ENCODE measurements at regions not wholly inside any gene's neighbourhood (a gene's known extent, or its start where the extent isn't known, plus 50 kb on each side); places are given as distances from the start of the nearest gene placed in this dataset.

- DNase-seq (ENCODE audit: low read depth), result peak; percentile 80
These were observed 211.3 kb upstream of the KRR1 start for GRCh38 chr12:75722714-75723200.

GRCh38 chr12:75721796-75722195, 210.4 kb upstream of the KRR1 start:
- no peak for DNase-seq (ENCODE audit: low read depth)

- no peak for DNase-seq (ENCODE audit: low read depth)
These were observed 209.6 kb upstream of the KRR1 start for GRCh38 chr12:75720812-75721641.

- DNase-seq (ENCODE audit: low read depth), result no peak
These were observed 206.5 kb upstream of the KRR1 start for GRCh38 chr12:75717902-75718301.

- DNase-seq (ENCODE audit: low read depth), result no peak
These were observed 205.0 kb upstream of the KRR1 start for GRCh38 chr12:75716291-75717025.

GRCh38 chr12:75715682-75716081, 204.3 kb upstream of the KRR1 start:
- no peak for DNase-seq (ENCODE audit: low read depth)

GRCh38 chr12:75715323-75715644, 203.9 kb upstream of the KRR1 start:
- DNase-seq (ENCODE audit: low read depth), result no peak

GRCh38 chr12:75714462-75715322, 203.3 kb upstream of the KRR1 start:
- no peak for DNase-seq (ENCODE audit: low read depth)

GRCh38 chr12:75713434-75713833, 202.0 kb upstream of the KRR1 start:
- DNase-seq (ENCODE audit: low read depth), result no peak

- DNase-seq (ENCODE audit: low read depth), result no peak
These were observed 200.8 kb upstream of the KRR1 start for GRCh38 chr12:75712223-75712622.

- no peak for DNase-seq (ENCODE audit: low read depth)
These were observed 199.9 kb upstream of the KRR1 start for GRCh38 chr12:75711271-75711670.

GRCh38 chr12:75710361-75711069, 199.1 kb upstream of the KRR1 start:
- DNase-seq (ENCODE audit: low read depth), result no peak

GRCh38 chr12:75709503-75709902, 198.1 kb upstream of the KRR1 start:
- DNase-seq (ENCODE audit: low read depth), result no peak

- no peak for DNase-seq (ENCODE audit: low read depth)
These were observed 197.4 kb upstream of the KRR1 start for GRCh38 chr12:75708802-75709201.

GRCh38 chr12:75707983-75708382, 196.6 kb upstream of the KRR1 start:
- DNase-seq (ENCODE audit: low read depth), result no peak

GRCh38 chr12:75706786-75707605, 195.6 kb upstream of the KRR1 start:
- DNase-seq (ENCODE audit: low read depth), result no peak

GRCh38 chr12:75705749-75706711, 194.6 kb upstream of the KRR1 start:
- DNase-seq (ENCODE audit: low read depth), result peak; percentile 80

GRCh38 chr12:75704664-75705063, 193.3 kb upstream of the KRR1 start:
- DNase-seq (ENCODE audit: low read depth), result no peak

GRCh38 chr12:75704208-75704607, 192.8 kb upstream of the KRR1 start:
- no peak for DNase-seq (ENCODE audit: low read depth)

GRCh38 chr12:75703131-75703530, 191.7 kb upstream of the KRR1 start:
- no peak for DNase-seq (ENCODE audit: low read depth)

All from GM04504 (cell line).